ENCODE measurements at regions not wholly inside any gene's neighbourhood (a gene's known extent, or its start where the extent isn't known, plus 50 kb on each side); places are given as distances from the start of the nearest gene placed in this dataset.

DNA sequence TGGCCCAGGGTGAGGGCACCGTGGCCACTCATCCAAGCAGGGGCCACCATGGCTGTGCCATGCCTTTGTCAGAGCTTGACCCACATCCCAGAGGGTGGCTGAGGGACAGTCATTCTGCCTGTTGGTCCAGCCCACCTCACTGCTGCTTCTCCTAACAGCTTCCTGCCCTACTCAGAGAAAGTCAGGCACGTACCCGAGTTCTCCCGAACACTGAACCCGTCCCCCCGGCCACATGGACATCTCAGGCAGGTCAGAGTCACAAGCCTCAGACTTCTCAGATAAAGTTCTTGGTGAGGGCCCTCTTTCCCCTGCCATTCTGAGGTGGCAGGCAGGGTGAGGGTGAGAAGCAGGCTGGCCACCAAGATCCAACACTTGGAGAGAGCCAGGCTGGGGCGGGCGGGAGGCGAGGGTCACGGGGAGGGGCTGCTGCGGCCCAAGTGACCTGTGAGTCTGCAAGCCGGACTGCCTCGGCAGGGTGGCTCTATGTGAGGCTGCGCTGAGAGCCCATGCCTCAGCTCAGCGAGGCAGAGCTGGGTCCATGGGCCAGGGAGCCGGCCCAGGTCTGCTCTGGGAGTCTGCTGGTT, 317.8 kb downstream of the TMEM121 start:
- POLR2A ChIA-PET (ENCODE audit: low non-redundant PET) = no interaction called here
- CTCF ChIA-PET = no interaction called here
- no peak for DNase-seq (ENCODE audit: low spot score)
- no peak overlapping the region for H3K27ac ChIP-seq
- TF ChIP-seq, protein P1, sequence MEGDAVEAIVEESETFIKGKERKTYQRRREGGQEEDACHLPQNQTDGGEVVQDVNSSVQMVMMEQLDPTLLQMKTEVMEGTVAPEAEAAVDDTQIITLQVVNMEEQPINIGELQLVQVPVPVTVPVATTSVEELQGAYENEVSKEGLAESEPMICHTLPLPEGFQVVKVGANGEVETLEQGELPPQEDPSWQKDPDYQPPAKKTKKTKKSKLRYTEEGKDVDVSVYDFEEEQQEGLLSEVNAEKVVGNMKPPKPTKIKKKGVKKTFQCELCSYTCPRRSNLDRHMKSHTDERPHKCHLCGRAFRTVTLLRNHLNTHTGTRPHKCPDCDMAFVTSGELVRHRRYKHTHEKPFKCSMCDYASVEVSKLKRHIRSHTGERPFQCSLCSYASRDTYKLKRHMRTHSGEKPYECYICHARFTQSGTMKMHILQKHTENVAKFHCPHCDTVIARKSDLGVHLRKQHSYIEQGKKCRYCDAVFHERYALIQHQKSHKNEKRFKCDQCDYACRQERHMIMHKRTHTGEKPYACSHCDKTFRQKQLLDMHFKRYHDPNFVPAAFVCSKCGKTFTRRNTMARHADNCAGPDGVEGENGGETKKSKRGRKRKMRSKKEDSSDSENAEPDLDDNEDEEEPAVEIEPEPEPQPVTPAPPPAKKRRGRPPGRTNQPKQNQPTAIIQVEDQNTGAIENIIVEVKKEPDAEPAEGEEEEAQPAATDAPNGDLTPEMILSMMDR (conservative IDR thresholded peaks at IDR 0.05; ENCODE audit: low read depth) = no peak

DNA sequence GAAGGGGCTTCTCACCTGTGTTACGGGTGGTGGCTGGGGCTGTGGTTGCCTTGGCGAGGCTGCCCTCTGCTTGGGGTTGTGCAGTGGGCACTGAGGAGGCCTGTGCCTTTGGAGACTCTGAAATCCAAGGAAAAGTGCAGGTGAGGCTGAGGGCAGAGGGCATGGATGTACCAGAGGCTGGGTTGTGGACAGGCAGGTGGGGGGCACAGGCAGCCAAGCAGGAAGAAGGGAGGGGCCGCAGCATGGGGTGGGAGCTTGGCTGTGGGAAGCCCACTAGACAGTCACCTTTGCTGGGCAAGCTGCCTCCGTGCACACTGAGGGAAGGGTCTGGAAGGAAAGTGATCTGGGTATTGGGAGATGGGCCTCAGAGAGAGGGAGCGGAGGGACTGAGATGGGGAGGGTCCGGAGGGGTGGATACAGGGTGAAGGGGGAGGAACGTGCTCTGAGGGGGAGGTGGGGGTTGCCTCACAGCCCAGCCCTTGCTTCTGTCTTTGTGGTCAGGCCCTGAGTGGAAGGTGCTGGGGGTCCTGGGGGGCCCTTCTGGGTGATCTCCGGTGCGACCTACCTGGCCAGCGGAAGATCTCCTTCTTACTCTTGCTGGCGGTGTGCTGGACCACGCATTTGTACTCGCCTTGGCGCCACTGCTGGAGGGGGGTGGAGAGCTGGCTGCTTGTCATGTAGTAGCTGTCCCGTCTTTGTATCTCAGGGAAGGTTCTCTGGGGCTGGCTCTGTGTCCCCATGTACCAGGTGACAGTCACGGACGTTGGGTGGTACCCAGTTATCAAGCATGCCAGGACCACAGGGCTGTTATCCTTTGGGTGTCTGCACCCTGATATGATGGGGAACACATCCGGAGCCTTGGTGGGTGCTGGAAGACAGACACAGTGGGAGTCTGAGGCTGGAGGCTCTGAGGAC, 318.7 kb downstream of the TMEM121 start:
- ChIA-PET CTCF (no interaction called here), POLR2A (ENCODE audit: low non-redundant PET) (no interaction called here)
- DNase-seq (ENCODE audit: low spot score) = no peak
- no peak overlapping the region for H3K27ac ChIP-seq
- TF ChIP-seq, protein P1 (conservative IDR thresholded peaks at IDR 0.05; ENCODE audit: low read depth) = no peak

DNA sequence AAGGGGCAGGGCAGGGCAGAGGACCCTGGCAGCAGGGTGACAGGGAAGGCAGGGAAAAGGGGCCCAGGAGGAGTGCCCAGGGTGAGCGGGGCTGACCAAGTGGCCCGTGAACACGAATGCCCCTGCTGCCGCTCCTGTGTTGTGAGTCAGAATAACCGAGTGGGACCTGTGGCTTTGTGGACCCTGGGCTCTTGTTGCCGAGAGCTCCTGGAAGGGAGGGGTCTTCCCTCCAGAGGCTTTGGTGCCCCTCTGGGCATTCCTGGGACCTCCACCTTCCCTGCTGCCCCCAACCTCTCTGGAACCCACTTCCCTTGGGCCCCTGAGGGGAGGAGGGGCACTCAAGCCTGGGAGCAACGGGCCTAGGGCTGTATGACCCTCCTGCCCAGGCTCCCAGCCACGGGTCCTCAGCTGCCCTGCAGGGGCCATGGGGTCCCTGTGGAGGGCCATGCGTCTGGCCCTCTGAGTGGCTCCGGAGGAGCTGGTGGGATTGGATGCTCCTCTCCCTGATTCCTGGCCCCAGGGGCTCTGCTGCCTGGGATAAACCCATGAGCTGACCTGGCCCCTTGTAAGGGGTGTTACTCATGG, 319.4 kb downstream of the TMEM121 start:
- no peak for DNase-seq (ENCODE audit: low spot score)
- TF ChIP-seq, protein P1 (conservative IDR thresholded peaks at IDR 0.05; ENCODE audit: low read depth) = no peak
- CTCF ChIA-PET = no interaction called here
- no peak overlapping the region for H3K27ac ChIP-seq
- POLR2A ChIA-PET (ENCODE audit: low non-redundant PET) = no interaction called here

DNA sequence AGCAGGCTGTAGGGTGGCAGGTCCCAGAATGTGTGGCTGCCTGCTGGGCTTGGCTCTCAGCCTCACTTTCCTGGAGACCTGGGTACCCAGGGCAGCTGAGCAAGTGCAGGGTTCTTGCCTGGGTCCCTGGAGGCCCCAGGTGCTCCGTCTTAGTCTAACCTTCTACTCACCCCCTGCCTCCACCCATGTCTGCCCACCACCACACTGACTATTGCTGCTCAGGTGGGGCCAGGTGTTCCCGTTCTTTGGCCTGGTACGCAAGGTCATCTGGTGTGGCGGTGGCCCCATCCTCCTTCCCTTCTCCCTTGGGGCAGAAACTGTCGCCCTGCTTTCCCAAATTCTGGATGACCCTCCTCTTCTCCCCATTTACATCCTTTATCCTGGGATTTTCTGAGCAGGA, 319.9 kb downstream of the TMEM121 start:
- no peak for DNase-seq (ENCODE audit: low spot score)
- POLR2A ChIA-PET (ENCODE audit: low non-redundant PET) = no interaction called here
- no peak overlapping the region for H3K27ac ChIP-seq
- CTCF ChIA-PET = no interaction called here
- TF ChIP-seq, protein P1 (conservative IDR thresholded peaks at IDR 0.05; ENCODE audit: low read depth) = no peak

DNA sequence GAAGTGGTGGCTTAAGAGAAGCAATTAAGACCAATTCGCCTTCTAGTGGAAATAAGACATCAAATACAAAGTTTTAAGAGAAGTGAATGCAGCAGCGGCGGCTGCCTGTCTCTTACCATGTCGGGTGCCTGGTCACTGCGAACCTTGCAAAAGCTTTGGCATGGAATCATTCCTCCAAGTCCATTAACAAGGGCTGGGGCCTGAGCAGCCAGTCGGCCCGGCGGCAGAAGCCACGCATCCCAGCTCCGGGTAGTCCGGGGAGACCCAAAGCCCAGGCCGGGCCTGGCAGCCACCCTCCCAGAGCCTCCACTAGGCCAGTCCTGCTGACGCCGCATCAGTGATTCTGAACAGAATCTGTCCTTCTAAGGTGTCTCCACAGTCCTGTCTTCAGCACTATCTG, 321.0 kb downstream of the TMEM121 start:
- CTCF ChIA-PET = interaction anchor here (0.7 kb wide), 1 partner anchor 943 kb away, joined by 5 read pairs; no protein-coding TSS in a partner anchor
- POLR2A ChIA-PET (ENCODE audit: low non-redundant PET) = no interaction called here
- no peak for DNase-seq (ENCODE audit: low spot score)
- no peak overlapping the region for H3K27ac ChIP-seq
- TF ChIP-seq, protein P1 (conservative IDR thresholded peaks at IDR 0.05; ENCODE audit: low read depth) = no peak

DNA sequence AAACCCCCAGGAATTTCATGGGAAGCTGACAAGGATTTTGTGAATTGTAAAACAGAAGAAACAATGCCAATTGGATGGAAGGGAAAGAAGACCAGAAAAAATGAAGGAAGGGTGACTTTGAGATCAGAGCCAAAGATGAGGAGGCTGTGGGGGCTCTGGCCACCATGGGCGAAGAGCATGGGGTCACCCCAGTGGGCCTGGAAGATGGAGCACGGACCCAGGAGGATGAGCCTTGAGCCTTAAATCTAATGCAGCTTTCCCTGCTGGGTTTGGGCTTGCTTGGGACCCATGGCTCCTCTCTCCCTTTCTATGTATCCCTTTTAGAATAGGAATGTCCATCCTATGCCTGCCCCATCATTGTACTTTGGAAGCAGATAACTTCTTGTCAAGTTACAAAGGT, 322.2 kb downstream of the TMEM121 start:
- ChIA-PET POLR2A (ENCODE audit: low non-redundant PET) (no interaction called here), CTCF (interaction anchor here (0.6 kb wide), 1 partner anchor 10 kb away, joined by 3 read pairs; no protein-coding TSS in a partner anchor)
- TF ChIP-seq, protein P1 (conservative IDR thresholded peaks at IDR 0.05; ENCODE audit: low read depth) = no peak
- no peak overlapping the region for H3K27ac ChIP-seq
- DNase-seq (ENCODE audit: low spot score) = no peak
